Astrocyte (in vitro differentiated cells and primary cell): ENCODE measurements at regions not wholly inside any gene's neighbourhood (a gene's known extent, or its start where the extent isn't known, plus 50 kb on each side); places are given as distances from the start of the nearest gene placed in this dataset.
"Not testable (repeated sequence)": the region's sequence is repeated elsewhere in the genome, so short reads cannot be mapped to it uniquely, and the experiment has no call there.

Source experiments
- DNase-seq: peaks from one replicate; pipeline ENCODE4 v3.0.0-alpha.2; 2010; ENCODE audit warnings: low read depth
- FAIRE-seq: peaks from 2 replicates; lab custom pipeline; 2011; peaks lifted over from hg19 to GRCh38; lab: Jason Lieb, UNC
- H2AFZ ChIP-seq: 2 replicates; pipeline ENCODE4 v1.6.0; 2012; ENCODE audit warnings: low read depth, low read length, inconsistent platforms
- H3K27ac ChIP-seq: 2 replicates; pipeline ENCODE4 v1.5.1; 2011; ENCODE audit warnings: low read depth, low read length, inconsistent platforms
- H3K27me3 ChIP-seq: 2 replicates; pipeline ENCODE4 v1.6.0; 2011; ENCODE audit warnings: low read length, inconsistent platforms; ENCODE audit not compliant: insufficient read depth
- H3K36me3 ChIP-seq: 2 replicates; pipeline ENCODE4 v1.5.1; 2011; ENCODE audit warnings: low read length, inconsistent platforms; ENCODE audit not compliant: insufficient read depth
- H3K4me1 ChIP-seq: 2 replicates; pipeline ENCODE4 v1.5.1; 2011; ENCODE audit warnings: low read length, inconsistent platforms; ENCODE audit not compliant: insufficient read depth
- H3K4me2 ChIP-seq: 2 replicates; pipeline ENCODE4 v1.6.0; 2012; ENCODE audit warnings: low read length, inconsistent platforms
- H3K4me3 ChIP-seq: 2 replicates; pipeline ENCODE4 v1.5.1; 2011; ENCODE audit warnings: low read depth, mild to moderate bottlenecking, low read length, inconsistent platforms; ENCODE audit not compliant: insufficient read depth
- H3K79me2 ChIP-seq: 2 replicates; pipeline ENCODE4 v1.6.0; 2012; ENCODE audit warnings: mild to moderate bottlenecking, low read length, inconsistent platforms; ENCODE audit not compliant: insufficient read depth
- H3K9ac ChIP-seq: 2 replicates; pipeline ENCODE4 v1.6.0; 2012; ENCODE audit warnings: mild to moderate bottlenecking, low read length, inconsistent platforms
- H3K9me3 ChIP-seq: 2 replicates; pipeline ENCODE4 v1.5.1; 2012; ENCODE audit warnings: low read depth, mild to moderate bottlenecking, low read length, inconsistent platforms; ENCODE audit not compliant: insufficient read depth
- H4K20me1 ChIP-seq: 2 replicates; pipeline ENCODE4 v1.6.0; 2012; ENCODE audit warnings: low read length, inconsistent platforms; ENCODE audit not compliant: insufficient read depth
- H3K27ac Mint-ChIP-seq: one replicate; pipeline ENCODE4 v1.8.0; 2021; ENCODE audit warnings: mild to moderate bottlenecking, mixed read lengths; ENCODE audit not compliant: unreplicated experiment
- H3K27me3 Mint-ChIP-seq: one replicate; pipeline ENCODE4 v1.8.0; 2021; ENCODE audit warnings: low read depth, mixed read lengths; ENCODE audit not compliant: unreplicated experiment
- H3K36me3 Mint-ChIP-seq: one replicate; pipeline ENCODE4 v1.8.0; 2021; ENCODE audit warnings: low read depth, mixed read lengths; ENCODE audit not compliant: unreplicated experiment
- H3K4me1 Mint-ChIP-seq: one replicate; pipeline ENCODE4 v1.8.0; 2021; ENCODE audit warnings: low read depth, mixed read lengths; ENCODE audit not compliant: unreplicated experiment
- H3K4me3 Mint-ChIP-seq: one replicate; pipeline ENCODE4 v1.8.0; 2021; ENCODE audit warnings: mild to moderate bottlenecking, moderate library complexity, mixed read lengths; ENCODE audit not compliant: unreplicated experiment
- H3K9me3 Mint-ChIP-seq: one replicate; pipeline ENCODE4 v1.8.0; 2021; ENCODE audit warnings: mild to moderate bottlenecking, mixed read lengths; ENCODE audit not compliant: unreplicated experiment
- EZH2 ChIP-seq: IDR thresholded peaks from 2 replicates; pipeline ENCODE4 v1.6.1; 2012; ENCODE audit warnings: mild to moderate bottlenecking, low read length, inconsistent platforms; ENCODE audit not compliant: insufficient read depth
- TF ChIP-seq, protein P1 (sequence below): IDR thresholded peaks from 2 replicates; pipeline ENCODE4 v1.5.1; 2011; ENCODE audit warnings: low read depth, mild to moderate bottlenecking, inconsistent platforms, low read length, moderate library complexity; ENCODE audit not compliant: insufficient read depth

DNA sequence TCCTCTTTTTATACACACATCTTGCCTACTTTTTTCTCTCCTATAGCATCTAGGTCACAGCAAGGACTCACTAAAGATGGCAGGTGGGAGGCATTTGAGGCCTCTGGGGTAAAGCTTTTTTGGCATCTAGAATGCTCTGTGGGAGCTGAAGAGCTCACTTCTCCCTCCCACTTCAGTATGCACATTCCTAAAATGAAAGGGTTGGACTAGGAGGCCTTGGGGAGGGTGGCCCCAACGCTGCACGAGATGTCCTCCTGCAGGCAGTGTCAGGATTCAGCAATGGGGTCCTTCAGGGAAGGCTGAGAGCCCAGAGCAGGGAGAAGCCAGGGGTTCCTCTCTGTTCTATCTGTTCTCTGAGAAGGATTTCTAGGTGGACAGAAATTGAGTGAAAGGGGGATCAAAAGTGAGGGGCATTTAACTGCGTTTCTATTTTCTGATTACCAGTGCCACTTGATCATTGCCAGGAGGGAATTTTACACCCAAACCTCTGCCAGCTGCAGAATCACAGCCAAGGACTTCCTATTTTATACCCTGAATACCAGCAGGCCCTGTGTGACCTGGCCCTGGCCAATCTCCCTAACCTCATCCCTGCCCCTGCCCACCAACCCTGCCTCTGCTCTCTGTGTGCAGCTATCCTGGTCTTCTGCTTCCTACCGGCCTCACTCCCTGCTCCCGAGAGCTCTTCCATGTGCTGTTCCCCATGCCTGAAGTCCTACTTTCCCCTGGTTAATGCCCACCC, 186.2 kb downstream of the CYP26B1 start:
- H3K4me3 ChIP-seq = no peak overlapping the region
- H3K9me3 Mint-ChIP-seq = peaks cover 27% of the 10 kb centered on the region
- no peak overlapping the region for H3K4me3 Mint-ChIP-seq
- no peaks in the 10 kb centered on the region for H4K20me1 ChIP-seq
- DNase-seq = no peak
- H3K27ac Mint-ChIP-seq = no peak overlapping the region
- no peaks in the 10 kb centered on the region for H3K36me3 Mint-ChIP-seq
- TF ChIP-seq, protein P1, sequence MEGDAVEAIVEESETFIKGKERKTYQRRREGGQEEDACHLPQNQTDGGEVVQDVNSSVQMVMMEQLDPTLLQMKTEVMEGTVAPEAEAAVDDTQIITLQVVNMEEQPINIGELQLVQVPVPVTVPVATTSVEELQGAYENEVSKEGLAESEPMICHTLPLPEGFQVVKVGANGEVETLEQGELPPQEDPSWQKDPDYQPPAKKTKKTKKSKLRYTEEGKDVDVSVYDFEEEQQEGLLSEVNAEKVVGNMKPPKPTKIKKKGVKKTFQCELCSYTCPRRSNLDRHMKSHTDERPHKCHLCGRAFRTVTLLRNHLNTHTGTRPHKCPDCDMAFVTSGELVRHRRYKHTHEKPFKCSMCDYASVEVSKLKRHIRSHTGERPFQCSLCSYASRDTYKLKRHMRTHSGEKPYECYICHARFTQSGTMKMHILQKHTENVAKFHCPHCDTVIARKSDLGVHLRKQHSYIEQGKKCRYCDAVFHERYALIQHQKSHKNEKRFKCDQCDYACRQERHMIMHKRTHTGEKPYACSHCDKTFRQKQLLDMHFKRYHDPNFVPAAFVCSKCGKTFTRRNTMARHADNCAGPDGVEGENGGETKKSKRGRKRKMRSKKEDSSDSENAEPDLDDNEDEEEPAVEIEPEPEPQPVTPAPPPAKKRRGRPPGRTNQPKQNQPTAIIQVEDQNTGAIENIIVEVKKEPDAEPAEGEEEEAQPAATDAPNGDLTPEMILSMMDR = no peak
- no peak for TF ChIP-seq EZH2
- H3K27me3 Mint-ChIP-seq = peaks cover 13% of the 10 kb centered on the region
- peaks cover 16% of the 10 kb centered on the region for H3K27me3 ChIP-seq
- no peaks in the 10 kb centered on the region for H3K36me3 ChIP-seq
- no peaks in the 10 kb centered on the region for H3K4me1 Mint-ChIP-seq
- no peak overlapping the region for H3K27ac ChIP-seq
- no peak overlapping the region for H2AFZ ChIP-seq
- H3K9ac ChIP-seq = no peak overlapping the region
- FAIRE-seq = no peak
- no peaks in the 10 kb centered on the region for H3K4me1 ChIP-seq
- H3K79me2 ChIP-seq = no peaks in the 10 kb centered on the region
- H3K4me2 ChIP-seq = no peak overlapping the region
- H3K9me3 ChIP-seq = no peaks in the 10 kb centered on the region

DNA sequence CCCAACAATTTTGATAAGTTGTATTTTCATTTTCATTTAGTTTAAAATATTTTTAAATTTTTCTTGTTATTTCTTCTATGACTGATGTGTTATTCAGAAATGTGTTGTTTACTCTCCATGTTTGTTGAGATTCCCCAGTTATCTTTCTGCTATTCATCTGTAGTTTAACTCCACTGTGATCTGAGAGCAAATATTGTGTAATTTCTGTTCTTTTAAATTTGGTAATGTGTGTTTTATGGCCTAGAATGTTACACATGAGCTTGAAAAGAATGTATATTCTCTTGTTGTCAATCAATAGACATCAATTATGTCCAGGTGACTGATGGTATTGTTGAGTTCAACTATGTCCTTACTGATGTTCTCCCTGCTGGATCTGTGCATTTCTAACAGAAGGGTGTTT, 188.2 kb downstream of the CYP26B1 start:
- no peak overlapping the region for H3K27ac ChIP-seq
- H3K4me3 Mint-ChIP-seq = no peak overlapping the region

DNA sequence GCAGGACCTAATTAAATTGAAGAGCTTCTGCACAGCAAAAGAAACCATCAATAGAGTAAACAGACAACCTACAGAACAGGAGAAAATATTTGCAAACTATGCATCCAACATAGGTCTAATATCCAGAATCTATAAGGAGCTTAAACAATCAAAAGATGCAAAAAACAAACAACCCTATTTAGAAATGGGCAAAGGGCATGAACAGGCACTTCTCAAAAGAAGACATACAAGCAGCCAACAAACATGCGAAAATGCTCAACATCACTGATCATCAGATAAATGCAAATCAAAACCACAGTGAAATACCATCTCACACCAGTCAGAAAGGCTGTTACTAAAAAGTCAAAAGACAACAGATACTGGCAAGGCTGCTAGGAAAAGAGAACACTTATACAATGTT, 189.2 kb downstream of the CYP26B1 start:
- not testable (repeated sequence) for H3K4me3 ChIP-seq, H3K9me3 ChIP-seq, H3K27ac Mint-ChIP-seq, H3K9ac ChIP-seq, H3K4me3 Mint-ChIP-seq, H3K4me1 Mint-ChIP-seq, FAIRE-seq, H3K27me3 ChIP-seq, H4K20me1 ChIP-seq, H3K36me3 Mint-ChIP-seq, DNase-seq, H3K36me3 ChIP-seq, H3K4me1 ChIP-seq, H3K4me2 ChIP-seq, H3K27ac ChIP-seq, H2AFZ ChIP-seq, H3K79me2 ChIP-seq
- Mint-ChIP-seq H3K27me3 (peaks cover 16% of the 10 kb centered on the region), H3K9me3 (peaks cover 32% of the 10 kb centered on the region)

More for the DNA sequence above, 188.2 kb downstream of the CYP26B1 start:
- Histone ChIP-seq H3K9ac (no peak overlapping the region), H3K4me1 (no peaks in the 10 kb centered on the region), H3K4me2 (no peak overlapping the region), H3K27me3 (peaks cover 6% of the 10 kb centered on the region), H4K20me1 (no peaks in the 10 kb centered on the region), H2AFZ (no peak overlapping the region), H3K79me2 (no peaks in the 10 kb centered on the region), H3K4me3 (no peak overlapping the region), H3K36me3 (no peaks in the 10 kb centered on the region), H3K9me3 (no peaks in the 10 kb centered on the region)
- no peaks in the 10 kb centered on the region for H3K4me1 Mint-ChIP-seq
- peaks cover 32% of the 10 kb centered on the region for H3K9me3 Mint-ChIP-seq
- no peak for TF ChIP-seq EZH2
- FAIRE-seq (no peak), DNase-seq (no peak)
- H3K36me3 Mint-ChIP-seq = no peaks in the 10 kb centered on the region
- peaks cover 13% of the 10 kb centered on the region for H3K27me3 Mint-ChIP-seq
- H3K27ac Mint-ChIP-seq = no peak overlapping the region
